Vagina (tissue), 2 donors: ENCODE measurements at regions not wholly inside any gene's neighbourhood (a gene's known extent, or its start where the extent isn't known, plus 50 kb on each side); places are given as distances from the start of the nearest gene placed in this dataset.

Experiments used
- POLR2A ChIP-seq, 2 donors: fragments of 450-650 bp; IDR thresholded peaks; one replicate each; pipeline ENCODE4 v1.6.1; 2017; ENCODE audit warnings: antibody characterized with exemption in 2 of 2, mild to moderate bottlenecking in 2 of 2, moderate library complexity in 2 of 2
- POLR2AphosphoS5 ChIP-seq, 2 donors: sonication (generic); formaldehyde crosslinking; IDR thresholded peaks; one replicate each; pipeline ENCODE4 v1.9.0; 2017; ENCODE audit warnings: antibody characterized with exemption in 2 of 2, mild to moderate bottlenecking in 2 of 2, low read depth in 1 of 2; ENCODE audit not compliant: insufficient read depth in 1 of 2
- TF ChIP-seq, protein P1 (sequence below), 3 experiments: fragments of 450-650 bp in 2 of 3; fragments of 200-600 bp in 1 of 3; sonication (generic) in 1 of 3; IDR thresholded peaks; one replicate each; pipeline ENCODE4 v1.5.1; 2017 to 2019; ENCODE audit warnings: antibody characterized with exemption in 3 of 3, mild to moderate bottlenecking in 2 of 3, moderate library complexity in 2 of 3

DNA sequence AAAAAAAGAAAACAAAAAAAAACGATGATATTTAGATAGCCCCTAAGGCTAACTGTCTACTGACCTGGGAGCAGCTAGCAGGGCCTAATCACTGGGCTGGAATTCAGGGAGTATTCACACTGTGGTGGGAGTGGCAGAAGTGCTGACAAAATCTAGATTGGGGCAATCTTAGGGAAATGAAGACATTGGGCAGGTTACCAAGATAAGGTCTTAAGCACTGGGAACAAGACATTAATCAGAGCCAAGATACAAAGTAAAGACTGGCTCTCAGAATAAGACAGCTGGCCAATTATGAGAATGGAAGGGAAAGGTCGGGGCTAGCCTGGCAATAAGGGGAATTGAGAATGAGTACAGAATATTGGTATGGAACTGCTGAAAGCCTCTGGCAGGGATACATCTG is 100.2 kb upstream of the GRIA3 start:
- TF ChIP-seq, protein P1, sequence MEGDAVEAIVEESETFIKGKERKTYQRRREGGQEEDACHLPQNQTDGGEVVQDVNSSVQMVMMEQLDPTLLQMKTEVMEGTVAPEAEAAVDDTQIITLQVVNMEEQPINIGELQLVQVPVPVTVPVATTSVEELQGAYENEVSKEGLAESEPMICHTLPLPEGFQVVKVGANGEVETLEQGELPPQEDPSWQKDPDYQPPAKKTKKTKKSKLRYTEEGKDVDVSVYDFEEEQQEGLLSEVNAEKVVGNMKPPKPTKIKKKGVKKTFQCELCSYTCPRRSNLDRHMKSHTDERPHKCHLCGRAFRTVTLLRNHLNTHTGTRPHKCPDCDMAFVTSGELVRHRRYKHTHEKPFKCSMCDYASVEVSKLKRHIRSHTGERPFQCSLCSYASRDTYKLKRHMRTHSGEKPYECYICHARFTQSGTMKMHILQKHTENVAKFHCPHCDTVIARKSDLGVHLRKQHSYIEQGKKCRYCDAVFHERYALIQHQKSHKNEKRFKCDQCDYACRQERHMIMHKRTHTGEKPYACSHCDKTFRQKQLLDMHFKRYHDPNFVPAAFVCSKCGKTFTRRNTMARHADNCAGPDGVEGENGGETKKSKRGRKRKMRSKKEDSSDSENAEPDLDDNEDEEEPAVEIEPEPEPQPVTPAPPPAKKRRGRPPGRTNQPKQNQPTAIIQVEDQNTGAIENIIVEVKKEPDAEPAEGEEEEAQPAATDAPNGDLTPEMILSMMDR (IDR thresholded peaks at IDR 0.05), result no peak
- TF ChIP-seq POLR2A (IDR thresholded peaks at IDR 0.05), result no peak
- TF ChIP-seq POLR2AphosphoS5 (IDR thresholded peaks at IDR 0.05; ENCODE audit: insufficient read depth in 1 of 2, low read depth in 1 of 2), result no peak
